ENCODE measurements at regions not wholly inside any gene's neighbourhood (a gene's known extent, or its start where the extent isn't known, plus 50 kb on each side); places are given as distances from the start of the nearest gene placed in this dataset.

DNA sequence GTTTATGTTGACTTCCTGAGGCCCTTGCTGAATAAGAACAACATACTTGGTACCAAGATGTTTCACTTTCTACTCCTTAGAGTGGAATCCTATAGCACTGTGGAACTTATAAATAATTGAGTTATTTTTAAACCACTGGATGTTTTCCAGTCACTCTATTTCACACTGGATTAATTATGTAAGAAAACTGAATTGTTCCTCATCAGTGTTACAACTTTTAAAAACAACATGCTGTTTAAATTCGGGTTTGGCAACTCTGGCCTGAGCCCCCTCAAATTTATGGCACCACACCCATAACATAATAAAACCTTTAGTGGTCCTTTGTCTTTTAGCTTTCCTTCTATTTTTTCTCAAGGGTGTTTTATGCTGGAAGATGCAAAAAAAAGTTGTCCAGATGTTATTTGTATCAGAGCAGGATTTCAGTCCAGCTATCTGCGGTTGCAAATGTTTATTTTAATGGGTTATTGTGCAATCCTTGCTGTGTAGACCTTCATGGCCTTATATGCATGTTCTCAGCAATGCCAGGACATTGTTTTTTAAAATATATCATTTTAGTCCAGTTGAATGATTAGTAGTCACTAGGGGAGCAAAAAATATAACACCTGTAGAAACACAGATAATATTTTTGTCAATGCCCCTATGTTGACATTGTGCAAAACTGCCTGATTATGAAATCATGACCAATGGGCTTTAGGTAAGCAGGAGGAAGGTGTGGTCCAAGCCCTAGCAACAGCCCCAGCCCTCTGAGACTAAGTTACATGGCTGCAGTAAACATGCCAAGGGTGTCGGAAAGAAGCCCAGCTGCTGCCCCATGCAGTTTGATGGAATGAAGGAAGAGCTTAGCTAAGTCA lies 638.0 kb upstream of the ZEB2 start:
- no peak overlapping the region for H3K4me3 ChIP-seq (ENCODE audit: low read length)
- TF ChIP-seq, protein P1, sequence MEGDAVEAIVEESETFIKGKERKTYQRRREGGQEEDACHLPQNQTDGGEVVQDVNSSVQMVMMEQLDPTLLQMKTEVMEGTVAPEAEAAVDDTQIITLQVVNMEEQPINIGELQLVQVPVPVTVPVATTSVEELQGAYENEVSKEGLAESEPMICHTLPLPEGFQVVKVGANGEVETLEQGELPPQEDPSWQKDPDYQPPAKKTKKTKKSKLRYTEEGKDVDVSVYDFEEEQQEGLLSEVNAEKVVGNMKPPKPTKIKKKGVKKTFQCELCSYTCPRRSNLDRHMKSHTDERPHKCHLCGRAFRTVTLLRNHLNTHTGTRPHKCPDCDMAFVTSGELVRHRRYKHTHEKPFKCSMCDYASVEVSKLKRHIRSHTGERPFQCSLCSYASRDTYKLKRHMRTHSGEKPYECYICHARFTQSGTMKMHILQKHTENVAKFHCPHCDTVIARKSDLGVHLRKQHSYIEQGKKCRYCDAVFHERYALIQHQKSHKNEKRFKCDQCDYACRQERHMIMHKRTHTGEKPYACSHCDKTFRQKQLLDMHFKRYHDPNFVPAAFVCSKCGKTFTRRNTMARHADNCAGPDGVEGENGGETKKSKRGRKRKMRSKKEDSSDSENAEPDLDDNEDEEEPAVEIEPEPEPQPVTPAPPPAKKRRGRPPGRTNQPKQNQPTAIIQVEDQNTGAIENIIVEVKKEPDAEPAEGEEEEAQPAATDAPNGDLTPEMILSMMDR (conservative IDR thresholded peaks at IDR 0.05; ENCODE audit: low read depth, low read length), result no peak
- DNase-seq (ENCODE audit: low read depth), result no peak

DNA sequence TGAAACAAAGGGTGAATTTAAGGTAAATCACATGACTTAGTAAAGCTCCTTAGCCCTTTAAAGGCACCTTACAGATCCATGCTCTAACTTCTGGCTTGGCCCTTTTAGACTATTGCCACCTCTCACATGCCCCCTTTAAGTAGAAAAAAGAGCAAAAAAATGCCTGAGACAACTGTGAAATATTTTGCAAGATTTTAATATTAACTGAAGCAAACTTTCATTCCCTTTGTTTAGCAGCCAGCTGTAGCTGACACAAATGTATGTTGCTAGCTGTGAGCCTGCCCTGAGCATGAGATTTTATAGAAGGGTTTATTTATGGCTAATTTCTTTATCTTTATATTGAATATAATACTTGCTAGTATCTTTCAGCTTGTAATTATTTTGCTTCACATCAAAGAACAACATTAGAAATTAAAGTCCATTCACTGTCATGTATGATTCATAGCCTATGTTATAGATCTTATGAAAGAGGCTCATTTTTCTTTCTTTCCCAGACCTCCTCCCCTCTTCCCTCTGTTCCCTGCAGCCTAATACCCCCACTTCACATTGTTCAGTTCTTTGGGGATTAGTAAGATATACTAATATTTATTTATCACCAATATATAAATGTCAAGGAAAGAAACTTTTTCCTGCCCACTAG lies 637.2 kb upstream of the ZEB2 start:
- TF ChIP-seq, protein P1 (conservative IDR thresholded peaks at IDR 0.05; ENCODE audit: low read depth, low read length), result no peak
- no peak for DNase-seq (ENCODE audit: low read depth)
- no peak overlapping the region for H3K4me3 ChIP-seq (ENCODE audit: low read length)

DNA sequence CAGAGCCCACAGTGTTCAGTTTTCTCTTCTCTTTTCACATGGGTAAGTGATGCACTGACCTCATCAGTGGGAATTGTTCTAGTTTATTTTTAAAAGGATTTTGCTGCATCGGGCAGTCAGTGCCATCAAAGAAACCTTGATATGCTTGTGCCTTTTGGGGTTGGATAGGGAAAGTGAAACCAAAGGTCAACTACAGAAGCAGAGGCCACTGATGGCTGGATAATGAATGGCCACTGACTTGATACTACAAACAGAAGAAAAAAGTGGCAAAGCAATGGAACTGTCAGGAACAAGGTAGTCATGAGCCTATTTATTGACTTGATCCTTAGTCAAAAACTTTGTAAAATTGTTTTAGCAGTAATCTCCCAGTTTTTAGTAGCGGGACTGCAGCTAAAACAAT lies 636.3 kb upstream of the ZEB2 start:
- TF ChIP-seq, protein P1 (conservative IDR thresholded peaks at IDR 0.05; ENCODE audit: low read depth, low read length), result no peak
- DNase-seq (ENCODE audit: low read depth), result no peak

DNA sequence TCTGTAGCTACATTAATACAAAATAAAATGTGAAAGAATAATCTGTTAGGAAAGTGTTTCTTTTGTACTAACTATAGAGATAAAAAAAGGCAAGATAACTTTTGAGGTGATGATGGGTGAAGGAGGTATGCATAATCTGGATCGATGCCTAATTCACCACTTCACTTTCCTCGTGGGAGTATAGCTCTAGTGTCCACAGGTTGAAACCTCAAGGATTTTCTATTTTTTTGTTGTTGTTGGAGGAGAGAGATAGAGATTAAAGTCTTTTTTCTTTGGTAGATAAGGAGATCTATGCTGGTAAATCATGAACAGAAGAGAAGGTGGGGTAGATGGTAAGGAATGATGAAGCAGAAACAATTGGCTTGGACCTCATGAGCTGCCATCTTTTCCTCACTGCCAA lies 635.3 kb upstream of the ZEB2 start:
- H3K4me3 ChIP-seq (ENCODE audit: low read length), result no peak overlapping the region
- DNase-seq (ENCODE audit: low read depth), result no peak
- TF ChIP-seq, protein P1 (conservative IDR thresholded peaks at IDR 0.05; ENCODE audit: low read depth, low read length), result no peak

More for the DNA sequence above, 636.3 kb upstream of the ZEB2 start:
- H3K4me3 ChIP-seq (ENCODE audit: low read length), result no peak overlapping the region

DNA sequence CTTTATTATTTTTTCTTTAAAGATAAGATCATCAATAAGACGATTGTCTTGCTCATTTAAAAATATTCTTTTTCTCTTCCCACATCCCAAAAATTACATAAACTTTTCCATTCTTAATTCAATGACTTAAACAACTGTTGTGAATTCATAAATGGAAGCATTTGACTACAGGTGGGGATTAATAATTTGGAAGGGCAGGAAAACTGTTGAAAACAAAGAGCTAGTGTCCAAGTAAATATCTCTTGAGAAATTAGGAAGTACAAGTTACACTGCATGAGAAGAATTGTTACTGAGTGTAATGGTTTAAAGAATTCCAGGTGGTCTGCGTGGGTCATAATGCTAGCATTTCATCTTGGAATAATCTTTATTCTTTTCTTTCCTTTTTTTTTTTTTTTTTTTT lies 634.8 kb upstream of the ZEB2 start:
- H3K4me3 ChIP-seq (ENCODE audit: low read length), result no peak overlapping the region
- TF ChIP-seq, protein P1 (conservative IDR thresholded peaks at IDR 0.05; ENCODE audit: low read depth, low read length), result no peak
- DNase-seq (ENCODE audit: low read depth), result no peak

DNA sequence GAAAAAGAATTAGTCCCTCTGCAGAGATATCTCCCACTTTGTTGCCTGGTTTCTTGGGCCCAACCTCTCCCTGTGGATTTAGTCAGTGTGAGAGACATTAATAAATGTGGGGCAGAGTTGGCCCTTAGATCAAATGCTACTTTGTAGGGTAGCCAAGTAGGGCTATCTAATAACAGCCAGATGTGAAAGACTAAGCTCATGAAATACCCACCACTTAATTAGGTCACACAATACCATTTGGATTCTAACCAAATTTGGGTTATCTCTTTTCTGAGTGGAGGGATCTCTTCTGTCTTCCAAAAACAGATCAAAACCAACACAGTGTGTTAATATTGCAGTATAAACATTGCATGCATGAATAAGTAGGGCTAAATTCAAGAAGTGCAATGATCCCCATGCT lies 626.8 kb upstream of the ZEB2 start:
- TF ChIP-seq, protein P1 (conservative IDR thresholded peaks at IDR 0.05; ENCODE audit: low read depth, low read length), result no peak
- no peak for DNase-seq (ENCODE audit: low read depth)
- H3K4me3 ChIP-seq (ENCODE audit: low read length), result no peak overlapping the region
